NCI-H748 treated with DMSO at 0.1 percent for 48 hours (cell line): ENCODE measurements at regions not wholly inside any gene's neighbourhood (a gene's known extent, or its start where the extent isn't known, plus 50 kb on each side); places are given as distances from the start of the nearest gene placed in this dataset.

ENCODE experiments used
- DNase-seq: peaks from one replicate; lab custom pipeline; 2025; lab: John Stamatoyannopoulos, UW

DNA sequence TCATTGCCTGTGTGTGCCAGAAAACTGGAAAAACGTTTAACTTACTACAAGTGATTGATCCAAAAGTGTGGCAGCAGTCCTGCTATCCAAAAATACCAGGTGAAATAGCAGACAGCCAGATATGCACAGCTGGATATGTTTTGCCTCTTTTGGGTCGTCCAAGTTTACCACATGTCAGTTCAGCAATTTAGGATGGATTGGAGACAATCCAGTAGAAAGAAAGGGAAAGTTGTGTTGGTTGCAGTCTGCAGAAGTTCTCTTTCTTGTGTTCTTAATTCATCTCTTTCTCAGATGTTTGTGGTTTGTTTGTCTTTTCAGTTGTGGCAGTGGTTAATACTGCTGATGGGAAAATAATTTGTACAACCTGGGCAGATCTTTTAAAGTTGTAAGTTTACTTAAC lies 645.0 kb downstream of the PTPRC start:
- DNase-seq = no peak

- no peak for DNase-seq
These were observed 648.4 kb downstream of the PTPRC start for GRCh38 chr1:199287206-199287605.

GRCh38 chr1:199287647-199288046 lies 648.8 kb downstream of the PTPRC start:
- DNase-seq = no peak

- no peak for DNase-seq
These were observed 651.3 kb downstream of the PTPRC start for GRCh38 chr1:199290186-199290585.

GRCh38 chr1:199291022-199291740 lies 652.3 kb downstream of the PTPRC start:
- DNase-seq = no peak

- DNase-seq = no peak
These were observed 654.1 kb downstream of the PTPRC start for GRCh38 chr1:199292896-199293295.

DNA sequence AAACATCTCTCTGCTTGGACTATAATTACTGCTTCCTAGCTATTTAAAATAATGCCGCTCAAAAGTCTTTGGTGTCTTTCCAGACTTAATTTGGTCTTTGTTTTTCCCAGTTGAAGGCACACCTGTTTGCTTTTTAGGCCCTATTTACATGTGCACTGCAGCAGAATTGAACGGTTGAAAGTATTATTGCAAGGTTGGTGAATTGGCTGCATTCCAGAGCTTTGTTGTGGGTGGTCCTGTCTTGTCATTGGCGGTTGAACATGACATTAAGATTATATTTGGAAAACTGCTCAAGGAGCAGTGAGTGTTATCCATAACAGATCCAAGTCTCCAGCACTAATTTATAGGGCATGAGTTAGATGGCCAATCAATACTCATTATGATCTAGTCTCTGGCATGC lies 656.3 kb downstream of the PTPRC start:
- DNase-seq = peak; percentile 10

- no peak for DNase-seq
These were observed 658.3 kb downstream of the PTPRC start for GRCh38 chr1:199297174-199297573.

DNA sequence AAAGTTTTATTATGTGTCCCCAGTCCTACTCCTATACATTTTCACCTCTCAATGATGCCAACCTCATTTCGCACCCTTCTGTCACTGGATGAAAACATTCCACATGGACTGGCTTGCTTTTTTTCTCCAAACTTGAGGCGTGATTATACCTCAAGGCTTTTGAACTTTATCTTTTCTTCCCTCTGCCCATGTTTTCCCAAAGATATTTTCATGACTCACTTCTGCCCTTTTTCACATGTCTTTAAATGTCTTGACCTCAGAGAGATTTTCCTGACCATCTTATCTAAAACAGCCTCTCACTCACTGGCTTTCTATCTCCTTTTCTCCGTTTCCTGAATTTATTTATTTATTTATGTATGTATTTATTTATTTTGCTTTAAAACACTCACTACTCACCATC lies 659.0 kb downstream of the PTPRC start:
- DNase-seq = no peak

DNA sequence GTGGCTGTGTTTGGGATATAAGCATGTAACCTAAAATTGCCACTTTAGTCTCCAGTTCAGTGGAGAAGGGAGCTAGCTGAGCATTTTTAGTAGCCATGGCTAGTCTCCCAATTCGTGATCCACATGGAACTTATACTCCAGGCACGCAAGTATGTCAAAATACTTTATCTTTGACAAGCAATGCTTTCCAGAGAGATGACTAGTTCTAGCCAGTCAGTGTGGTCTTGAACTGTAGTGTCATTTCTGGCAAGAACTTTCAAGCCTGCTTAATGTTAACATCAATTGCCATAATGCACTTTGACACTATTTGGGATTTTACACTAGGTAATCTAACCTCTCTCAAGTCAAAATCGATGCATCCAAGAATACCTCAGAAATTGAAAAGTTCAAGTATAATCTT lies 660.0 kb downstream of the PTPRC start:
- DNase-seq = no peak

GRCh38 chr1:199301472-199302217 lies 662.8 kb downstream of the PTPRC start:
- no peak for DNase-seq

GRCh38 chr1:199302554-199302953 lies 663.7 kb downstream of the PTPRC start:
- no peak for DNase-seq

DNA sequence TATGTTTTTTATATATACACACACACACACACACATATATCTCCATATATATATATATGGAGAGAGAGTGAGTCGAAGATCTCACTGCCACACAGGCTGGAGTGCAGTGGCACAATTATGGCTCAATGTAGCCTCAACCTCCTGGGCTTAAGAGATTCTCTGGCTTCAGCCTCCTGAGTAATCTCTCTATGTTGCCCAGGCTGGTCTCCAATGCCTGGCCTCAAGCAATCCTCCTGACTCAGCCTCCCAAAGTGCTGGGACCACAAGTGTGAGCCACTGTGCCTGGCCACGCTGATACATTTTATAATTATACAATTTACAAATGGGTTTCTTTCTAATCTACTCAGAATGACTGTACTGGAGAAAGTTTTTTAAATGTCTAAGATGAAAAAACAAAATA lies 664.2 kb downstream of the PTPRC start:
- no peak for DNase-seq

GRCh38 chr1:199305053-199305452 lies 666.2 kb downstream of the PTPRC start:
- DNase-seq = no peak

DNA sequence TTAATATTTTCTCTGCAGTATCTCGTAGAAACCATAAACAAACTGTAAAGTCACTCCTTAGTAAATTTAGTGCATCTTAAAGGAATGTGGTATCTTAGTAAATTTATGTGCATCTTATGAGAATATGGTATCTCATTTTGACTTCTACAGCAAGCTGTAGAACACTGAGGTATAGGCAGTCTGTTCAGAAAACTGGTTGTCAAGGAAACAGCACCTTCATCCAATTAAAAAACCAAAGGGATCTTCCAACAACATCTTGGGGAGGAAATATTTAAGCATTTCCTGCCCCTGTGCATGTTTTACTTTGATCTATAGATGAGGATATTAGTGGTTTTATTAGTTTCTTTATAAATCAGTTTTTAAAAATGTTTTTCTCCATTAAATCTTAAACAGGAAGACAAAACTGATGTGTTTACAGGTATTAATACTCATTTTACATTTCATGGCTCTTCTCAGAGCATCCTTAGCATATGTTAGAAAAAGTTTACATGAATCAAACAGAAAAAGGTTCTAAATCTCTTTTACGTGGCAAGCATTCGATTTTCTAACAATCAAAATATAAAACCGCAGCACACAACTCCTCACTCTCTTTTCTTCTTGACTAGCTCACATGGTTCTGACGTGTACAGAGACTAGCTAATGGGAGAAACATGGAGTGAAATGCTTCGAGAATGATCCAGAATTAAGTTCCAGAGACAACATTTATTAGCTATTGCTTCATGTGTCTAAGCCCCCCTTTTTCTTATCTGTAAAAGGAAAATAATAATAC lies 668.8 kb downstream of the PTPRC start:
- DNase-seq = no peak

- DNase-seq = no peak
These were observed 669.6 kb downstream of the PTPRC start for GRCh38 chr1:199308349-199308846.

DNA sequence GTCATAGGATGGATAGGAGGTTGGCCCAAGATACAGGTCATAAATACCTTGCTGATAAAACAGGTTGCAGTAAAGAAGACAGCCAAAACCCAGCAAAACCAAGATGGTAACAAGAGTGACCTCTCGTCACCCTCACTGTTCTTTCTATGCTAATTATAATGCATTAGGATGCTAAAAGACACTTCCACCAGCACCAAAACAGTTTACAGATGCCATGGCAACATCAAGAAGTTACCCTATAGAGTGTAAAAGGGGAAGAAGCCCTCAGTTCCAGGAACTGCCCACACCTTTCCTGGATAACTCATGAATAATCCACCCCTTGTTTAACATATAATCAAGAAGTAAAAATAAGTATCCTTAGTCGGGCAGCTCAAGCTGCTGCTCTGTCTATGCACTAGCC lies 671.9 kb downstream of the PTPRC start:
- DNase-seq = no peak

- no peak for DNase-seq
These were observed 672.8 kb downstream of the PTPRC start for GRCh38 chr1:199311478-199312262.

DNA sequence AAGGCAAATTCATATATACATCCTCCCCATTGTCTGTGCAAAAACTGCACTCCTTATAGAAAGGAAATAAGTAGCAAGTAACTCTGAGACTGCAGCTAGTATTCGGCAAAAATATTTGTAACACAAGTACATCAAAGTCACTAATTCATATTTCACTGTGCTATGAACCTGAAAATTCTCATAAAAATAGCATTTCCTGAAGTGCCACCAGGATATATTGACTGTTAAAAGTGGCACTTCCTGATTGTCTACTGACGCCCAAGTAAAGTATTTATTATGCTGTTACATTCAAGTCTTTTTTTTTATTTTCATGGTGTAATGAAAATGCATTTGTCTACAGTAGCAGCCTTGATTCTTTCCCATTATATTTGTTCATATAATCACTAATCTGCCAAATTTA lies 673.8 kb downstream of the PTPRC start:
- no peak for DNase-seq

DNA sequence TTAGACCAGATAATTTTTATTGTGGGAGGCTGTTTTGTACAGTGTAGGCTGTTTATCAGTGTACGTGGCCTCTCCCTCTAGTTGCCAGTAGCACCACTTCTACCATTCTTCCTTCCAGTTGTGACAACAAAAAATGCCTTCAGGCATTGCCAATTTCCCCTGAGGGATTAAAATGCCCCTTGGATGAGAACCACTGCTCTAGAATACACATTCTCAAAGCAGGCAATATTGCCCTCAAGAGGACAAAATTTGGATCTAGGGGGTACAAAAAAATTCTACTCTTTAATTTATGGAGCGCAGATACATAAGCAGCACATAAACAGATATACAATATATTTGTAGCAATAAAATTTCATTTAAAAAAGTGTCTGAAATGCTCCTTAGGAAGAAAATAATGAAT lies 674.6 kb downstream of the PTPRC start:
- DNase-seq = no peak

GRCh38 chr1:199319341-199319740 lies 680.5 kb downstream of the PTPRC start:
- DNase-seq = no peak

GRCh38 chr1:199322278-199322677 lies 683.4 kb downstream of the PTPRC start:
- no peak for DNase-seq
